ENCODE measurements at regions not wholly inside any gene's neighbourhood (a gene's known extent, or its start where the extent isn't known, plus 50 kb on each side); places are given as distances from the start of the nearest gene placed in this dataset.

DNA sequence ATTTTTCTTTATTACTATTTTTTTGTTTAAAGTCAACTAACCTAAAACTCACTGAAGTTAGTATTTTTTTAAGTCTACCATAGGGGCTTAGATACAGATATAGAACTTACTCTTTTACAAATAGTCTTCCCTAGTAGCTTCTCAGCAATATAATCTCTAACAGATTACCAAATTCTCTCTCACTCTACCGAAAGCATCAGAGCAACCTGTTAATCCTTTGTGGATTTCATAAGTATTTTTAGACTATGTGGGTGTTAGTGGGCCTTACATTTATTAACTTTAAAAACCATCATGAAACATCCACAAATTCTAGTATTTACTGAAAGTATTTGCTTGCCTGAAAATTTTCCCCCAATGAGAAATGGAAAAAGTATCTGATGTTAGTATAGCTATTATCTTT is 84.6 kb upstream of the TFPI start:
- TF ChIP-seq, protein P1, sequence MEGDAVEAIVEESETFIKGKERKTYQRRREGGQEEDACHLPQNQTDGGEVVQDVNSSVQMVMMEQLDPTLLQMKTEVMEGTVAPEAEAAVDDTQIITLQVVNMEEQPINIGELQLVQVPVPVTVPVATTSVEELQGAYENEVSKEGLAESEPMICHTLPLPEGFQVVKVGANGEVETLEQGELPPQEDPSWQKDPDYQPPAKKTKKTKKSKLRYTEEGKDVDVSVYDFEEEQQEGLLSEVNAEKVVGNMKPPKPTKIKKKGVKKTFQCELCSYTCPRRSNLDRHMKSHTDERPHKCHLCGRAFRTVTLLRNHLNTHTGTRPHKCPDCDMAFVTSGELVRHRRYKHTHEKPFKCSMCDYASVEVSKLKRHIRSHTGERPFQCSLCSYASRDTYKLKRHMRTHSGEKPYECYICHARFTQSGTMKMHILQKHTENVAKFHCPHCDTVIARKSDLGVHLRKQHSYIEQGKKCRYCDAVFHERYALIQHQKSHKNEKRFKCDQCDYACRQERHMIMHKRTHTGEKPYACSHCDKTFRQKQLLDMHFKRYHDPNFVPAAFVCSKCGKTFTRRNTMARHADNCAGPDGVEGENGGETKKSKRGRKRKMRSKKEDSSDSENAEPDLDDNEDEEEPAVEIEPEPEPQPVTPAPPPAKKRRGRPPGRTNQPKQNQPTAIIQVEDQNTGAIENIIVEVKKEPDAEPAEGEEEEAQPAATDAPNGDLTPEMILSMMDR (conservative IDR thresholded peaks at IDR 0.05), result no peak
- no peak for TF ChIP-seq ZFX (IDR thresholded peaks at IDR 0.05)
